ENCODE measurements at regions not wholly inside any gene's neighbourhood (a gene's known extent, or its start where the extent isn't known, plus 50 kb on each side); places are given as distances from the start of the nearest gene placed in this dataset.

DNA sequence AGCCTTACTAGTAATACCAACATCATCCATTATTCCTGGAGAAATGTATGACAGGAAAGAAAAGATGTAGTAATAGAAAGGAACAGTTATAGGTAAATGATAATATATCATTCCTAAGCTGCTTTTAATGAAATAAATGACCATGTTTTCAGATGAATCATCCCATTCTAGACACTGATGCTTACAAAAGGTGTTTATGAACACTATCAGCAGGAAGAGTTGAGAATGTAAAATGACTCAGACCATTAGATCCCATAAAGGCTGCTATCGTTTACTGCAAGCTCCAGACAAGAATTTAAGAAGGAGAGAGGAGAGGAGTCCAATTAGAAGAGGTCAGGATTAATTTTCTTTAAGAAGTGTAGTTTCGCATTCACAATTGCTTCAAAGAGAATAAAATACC is 1033.5 kb downstream of the EFNA5 start:
- TF ChIP-seq POLR2A (IDR thresholded peaks at IDR 0.05) (no peak), CTCF (IDR thresholded peaks at IDR 0.05) (no peak), POLR2AphosphoS5 (IDR thresholded peaks at IDR 0.05) (no peak)

Measured in stomach (tissue), 4 donors.